Gastroesophageal sphincter (tissue), 4 donors: ENCODE measurements at regions not wholly inside any gene's neighbourhood (a gene's known extent, or its start where the extent isn't known, plus 50 kb on each side); places are given as distances from the start of the nearest gene placed in this dataset.
"Not testable (repeated sequence)": the region's sequence is repeated elsewhere in the genome, so short reads cannot be mapped to it uniquely, and the experiment has no call there.

Experiments
- ATAC-seq: fragments of 150-250 bp; one replicate; pipeline ENCODE4 v1.9.1; 2016; ENCODE audit warnings: mild to moderate bottlenecking, moderate library complexity
- H3K27ac ChIP-seq, 4 donors: fragments of 200-600 bp; sonication (generic) in 3 of 4; 1 replicate in 3 of 4; 2 replicates in 1 of 4; pipeline ENCODE4 v1.5.1; 2016 to 2019
- H3K27me3 ChIP-seq: fragments of 200-600 bp; sonication (generic); one replicate; pipeline ENCODE4 v1.5.1; 2019
- H3K36me3 ChIP-seq, 2 donors: fragments of 200-600 bp; sonication (generic); one replicate each; pipeline ENCODE4 v1.5.1; 2019; ENCODE audit warnings: control low read depth in 1 of 2
- H3K4me1 ChIP-seq, 3 donors: fragments of 200-600 bp; sonication (generic); 1 replicate in 2 of 3; 2 replicates in 1 of 3; pipeline ENCODE4 v1.5.1; 2016 to 2019; ENCODE audit warnings: control low read depth in 2 of 3
- H3K4me3 ChIP-seq, 2 donors: fragments of 200-600 bp; sonication (generic); one replicate each; pipeline ENCODE4 v1.5.1; 2019; ENCODE audit warnings: mild to moderate bottlenecking in 1 of 2, moderate library complexity in 1 of 2
- H3K9me3 ChIP-seq, 3 donors: fragments of 200-600 bp; sonication (generic); one replicate each; pipeline ENCODE4 v1.5.1; 2017 to 2019; ENCODE audit warnings: control low read depth in 2 of 3
- CTCF ChIP-seq, 4 experiments: fragments of 200-600 bp in 2 of 4; fragments of 450-650 bp in 2 of 4; sonication (generic) in 1 of 4; IDR thresholded peaks; one replicate each; pipeline ENCODE4 v1.5.1; 2017 to 2019; ENCODE audit warnings: antibody characterized with exemption in 4 of 4, mild to moderate bottlenecking in 2 of 4, moderate library complexity in 2 of 4
- EP300 ChIP-seq: sonication (generic); formaldehyde crosslinking; IDR thresholded peaks from one replicate; pipeline ENCODE4 v1.6.1; 2017; ENCODE audit warnings: antibody characterized with exemption, mild to moderate bottlenecking
- POLR2A ChIP-seq, 2 donors: fragments of 450-650 bp; IDR thresholded peaks; one replicate each; pipeline ENCODE4 v1.6.1; 2017; ENCODE audit warnings: antibody characterized with exemption in 2 of 2, mild to moderate bottlenecking in 2 of 2, moderate library complexity in 1 of 2
- POLR2AphosphoS5 ChIP-seq: sonication (generic); formaldehyde crosslinking; IDR thresholded peaks from one replicate; pipeline ENCODE4 v1.6.1; 2017; ENCODE audit warnings: antibody characterized with exemption
- WGBS, 2 donors: methylation state at CpG; one replicate each; pipeline ENCODE4 v1.1.5; 2018; ENCODE audit warnings: low coverage in 1 of 2; 5-methylcytosine and 5-hydroxymethylcytosine counted together

- no peak for ATAC-seq
- TF ChIP-seq CTCF (IDR thresholded peaks at IDR 0.05) = no peak
- TF ChIP-seq EP300 = no peak
- no peak for TF ChIP-seq POLR2A (IDR thresholded peaks at IDR 0.05)
- TF ChIP-seq POLR2AphosphoS5 = no peak
- H3K4me3 ChIP-seq = no peak overlapping the region
- no peaks in the 10 kb centered on the region for H3K9me3 ChIP-seq
- no peaks in the 10 kb centered on the region for H3K4me1 ChIP-seq
- 79 to 92% methylated on average over 3 of the region's 3 CpGs for WGBS, 2 donors
- no peaks in the 10 kb centered on the region for H3K36me3 ChIP-seq
- no peak overlapping the region for H3K27ac ChIP-seq
- no peaks in the 10 kb centered on the region for H3K27me3 ChIP-seq
Observed at GRCh38 chr4:64738240-64738639, 329.0 kb upstream of the TECRL start.

GRCh38 chr4:64737854-64738138 is 328.5 kb upstream of the TECRL start:
- not testable (repeated sequence) for H3K36me3 ChIP-seq, H3K9me3 ChIP-seq, ATAC-seq, H3K27ac ChIP-seq, H3K4me3 ChIP-seq, H3K27me3 ChIP-seq, H3K4me1 ChIP-seq
- WGBS, 2 donors = 53 to 60% methylated on average over 1 to 2 of the region's 2 CpGs

GRCh38 chr4:64737026-64737853 is 328.0 kb upstream of the TECRL start:
- Histone ChIP-seq H3K27ac (no peak overlapping the region), H3K36me3 (no peaks in the 10 kb centered on the region), H3K4me1 (no peaks in the 10 kb centered on the region), H3K27me3 (no peaks in the 10 kb centered on the region), H3K9me3 (no peaks in the 10 kb centered on the region), H3K4me3 (no peak overlapping the region)
- no peak for ATAC-seq
- 73 to 80% methylated on average over 2 of the region's 2 CpGs for WGBS, 2 donors
- TF ChIP-seq POLR2AphosphoS5 (no peak), CTCF (IDR thresholded peaks at IDR 0.05) (no peak), EP300 (no peak), POLR2A (IDR thresholded peaks at IDR 0.05) (no peak)

- Histone ChIP-seq H3K27ac (no peak overlapping the region), H3K36me3 (no peaks in the 10 kb centered on the region), H3K4me3 (no peak overlapping the region), H3K27me3 (no peaks in the 10 kb centered on the region), H3K9me3 (no peaks in the 10 kb centered on the region), H3K4me1 (no peaks in the 10 kb centered on the region)
- TF ChIP-seq CTCF (IDR thresholded peaks at IDR 0.05) (no peak), EP300 (no peak), POLR2A (IDR thresholded peaks at IDR 0.05) (no peak), POLR2AphosphoS5 (no peak)
- no peak for ATAC-seq
- WGBS, 2 donors = 12 to 23% methylated on average over 4 of the region's 4 CpGs
Observed at GRCh38 chr4:64729561-64729960, 320.3 kb upstream of the TECRL start.

GRCh38 chr4:64727960-64728359 is 318.7 kb upstream of the TECRL start:
- no peak overlapping the region for H3K27ac ChIP-seq
- no peak for ATAC-seq
- no peak for TF ChIP-seq POLR2AphosphoS5
- TF ChIP-seq EP300 = no peak
- no peak for TF ChIP-seq POLR2A (IDR thresholded peaks at IDR 0.05)
- TF ChIP-seq CTCF (IDR thresholded peaks at IDR 0.05) = no peak
- 22 to 29% methylated on average over 1 to 2 of the region's 2 CpGs for WGBS, 2 donors
- H3K36me3 ChIP-seq = no peaks in the 10 kb centered on the region
- H3K27me3 ChIP-seq = no peaks in the 10 kb centered on the region
- H3K4me3 ChIP-seq = no peak overlapping the region
- H3K9me3 ChIP-seq = no peaks in the 10 kb centered on the region
- no peaks in the 10 kb centered on the region for H3K4me1 ChIP-seq

- WGBS, 2 donors = 55 to 59% methylated on average over 4 to 5 of the region's 5 CpGs
- H3K4me1 ChIP-seq, H3K36me3 ChIP-seq, H3K27ac ChIP-seq, H3K27me3 ChIP-seq, ATAC-seq, H3K4me3 ChIP-seq, H3K9me3 ChIP-seq: not testable (repeated sequence)
Observed at GRCh38 chr4:64727391-64727790, 318.1 kb upstream of the TECRL start.
